Thymus (tissue), 11 donors: ENCODE measurements at regions not wholly inside any gene's neighbourhood (a gene's known extent, or its start where the extent isn't known, plus 50 kb on each side); places are given as distances from the start of the nearest gene placed in this dataset.

Experiments
- DNase-seq, 9 donors: peaks; one replicate each; pipeline ENCODE4 v3.0.0-alpha.2; 2013; ENCODE audit warnings: low spot score in 9 of 9, low read depth in 6 of 9, missing footprints in 1 of 9
- H3K27ac ChIP-seq, 2 donors: one replicate each; pipeline ENCODE4 v1.5.1; 2013; ENCODE audit warnings: control low read depth in 1 of 2, low read depth in 1 of 2, low read length in 1 of 2, mild to moderate bottlenecking in 1 of 2, moderate library complexity in 1 of 2
- H3K27me3 ChIP-seq, 2 donors: one replicate each; pipeline ENCODE4 v1.5.1; 2013; ENCODE audit warnings: low read length in 1 of 2; ENCODE audit not compliant: control insufficient read depth in 2 of 2, insufficient read depth in 1 of 2
- H3K36me3 ChIP-seq, 2 donors: one replicate each; pipeline ENCODE4 v1.5.1; 2013; ENCODE audit warnings: low read length in 1 of 2, mild to moderate bottlenecking in 1 of 2, moderate library complexity in 1 of 2; ENCODE audit not compliant: control insufficient read depth in 2 of 2, insufficient read depth in 2 of 2
- H3K4me1 ChIP-seq, 2 donors: one replicate each; pipeline ENCODE4 v1.5.1; 2013; ENCODE audit warnings: low read length in 2 of 2; ENCODE audit not compliant: control insufficient read depth in 2 of 2, insufficient read depth in 2 of 2
- H3K4me3 ChIP-seq, 2 donors: one replicate each; pipeline ENCODE4 v1.5.1; 2013; ENCODE audit warnings: low read length in 2 of 2, control low read depth in 1 of 2, mild to moderate bottlenecking in 1 of 2
- H3K9me3 ChIP-seq, 2 donors: one replicate each; pipeline ENCODE4 v1.5.1; 2013; ENCODE audit warnings: low read length in 1 of 2, mild to moderate bottlenecking in 1 of 2; ENCODE audit not compliant: control insufficient read depth in 2 of 2, insufficient read depth in 1 of 2
- WGBS: extraction: QIAGEN DNeasy Blood & Tissue Kit; methylation state at CpG from one replicate; pipeline ENCODE4 v1.1.7; 2013; 5-methylcytosine and 5-hydroxymethylcytosine counted together
- donor health status: healthy.

GRCh38 chr12:86496595-86496994, 240.4 kb upstream of the MGAT4C start:
- Histone ChIP-seq H3K4me1 (no peaks in the 10 kb centered on the region), H3K27ac (no peak overlapping the region), H3K4me3 (no peak overlapping the region), H3K27me3 (no peaks in the 10 kb centered on the region), H3K9me3 (no peaks in the 10 kb centered on the region), H3K36me3 (no peaks in the 10 kb centered on the region)
- WGBS: 74% methylated on average over 1 of the region's 1 CpG
- no peak for DNase-seq

- no peak for DNase-seq
- no peak overlapping the region for H3K4me3 ChIP-seq
- H3K9me3 ChIP-seq: peaks cover 0 to 17% of the 10 kb centered on the region in 2 donors
- H3K4me1 ChIP-seq: no peaks in the 10 kb centered on the region
- WGBS: 94% methylated on average over 4 of the region's 4 CpGs
- H3K36me3 ChIP-seq: no peaks in the 10 kb centered on the region
- no peaks in the 10 kb centered on the region for H3K27me3 ChIP-seq
- H3K27ac ChIP-seq: no peak overlapping the region
Observed at GRCh38 chr12:86484473-86484872, 228.3 kb upstream of the MGAT4C start.

DNA sequence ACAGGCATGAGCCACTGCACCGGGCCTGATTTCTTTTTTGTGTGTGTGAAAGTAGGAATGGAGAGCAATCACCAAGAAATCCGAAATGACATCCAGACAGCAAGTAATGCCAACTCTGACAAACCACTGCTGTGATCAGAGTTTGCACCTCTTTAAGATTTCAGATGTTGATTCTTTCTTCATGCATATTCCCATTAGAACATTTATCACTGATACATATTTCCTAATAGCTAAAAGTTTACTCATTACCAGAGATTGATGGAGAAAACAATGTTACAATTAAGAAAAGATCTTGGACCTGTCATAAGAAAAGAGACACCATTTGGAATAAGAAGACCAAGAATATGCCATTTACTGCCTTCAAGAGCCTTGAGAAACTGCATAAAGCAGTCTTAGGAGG, 217.0 kb upstream of the MGAT4C start:
- Histone ChIP-seq H3K4me3 (no peak overlapping the region), H3K27ac (no peak overlapping the region), H3K27me3 (no peaks in the 10 kb centered on the region), H3K36me3 (no peaks in the 10 kb centered on the region), H3K4me1 (no peaks in the 10 kb centered on the region), H3K9me3 (no peaks in the 10 kb centered on the region)
- WGBS: 87% methylated on average over 2 of the region's 2 CpGs
- DNase-seq: no peak

- Histone ChIP-seq H3K36me3 (no peaks in the 10 kb centered on the region), H3K27ac (no peak overlapping the region), H3K4me1 (no peaks in the 10 kb centered on the region), H3K4me3 (no peak overlapping the region), H3K27me3 (no peaks in the 10 kb centered on the region), H3K9me3 (no peaks in the 10 kb centered on the region)
- no peak for DNase-seq
- WGBS: 84% methylated on average over 2 of the region's 2 CpGs
Observed at GRCh38 chr12:86456776-86457175, 200.6 kb upstream of the MGAT4C start.

- Histone ChIP-seq H3K4me1 (no peaks in the 10 kb centered on the region), H3K36me3 (no peaks in the 10 kb centered on the region), H3K27ac (no peak overlapping the region), H3K4me3 (no peak overlapping the region), H3K27me3 (no peaks in the 10 kb centered on the region), H3K9me3 (no peaks in the 10 kb centered on the region)
- WGBS: 95% methylated on average over 3 of the region's 3 CpGs
- DNase-seq: no peak
Observed at GRCh38 chr12:86456241-86456640, 200.1 kb upstream of the MGAT4C start.

DNA sequence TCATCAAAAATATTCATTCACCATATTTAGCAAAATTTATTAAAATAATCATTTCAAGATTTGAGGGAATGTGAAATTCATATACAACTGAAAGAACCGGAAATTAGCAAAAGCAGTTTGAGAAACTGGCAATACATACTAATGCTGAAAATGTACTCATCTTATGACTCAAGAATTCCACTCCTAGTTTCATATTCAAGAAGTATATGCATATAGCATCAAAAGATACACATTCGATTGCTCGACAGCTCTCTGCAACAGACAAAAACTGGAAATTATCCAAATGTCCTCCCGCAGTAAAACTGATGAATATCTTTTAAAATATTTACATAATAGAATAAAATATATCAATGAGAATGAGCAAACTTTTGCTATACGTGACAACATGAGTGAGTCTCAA, 189.2 kb upstream of the MGAT4C start:
- H3K27ac ChIP-seq: no peak overlapping the region
- H3K9me3 ChIP-seq: no peaks in the 10 kb centered on the region
- H3K4me3 ChIP-seq: no peak overlapping the region
- WGBS: 92% methylated on average over 5 of the region's 5 CpGs
- DNase-seq: no peak
- no peaks in the 10 kb centered on the region for H3K27me3 ChIP-seq
- no peaks in the 10 kb centered on the region for H3K4me1 ChIP-seq
- no peaks in the 10 kb centered on the region for H3K36me3 ChIP-seq

- Histone ChIP-seq H3K36me3 (no peaks in the 10 kb centered on the region), H3K27ac (no peak overlapping the region), H3K4me3 (no peak overlapping the region), H3K27me3 (no peaks in the 10 kb centered on the region), H3K4me1 (no peaks in the 10 kb centered on the region), H3K9me3 (peaks cover 0 to 4% of the 10 kb centered on the region in 2 donors)
- WGBS: 70% methylated on average over 1 of the region's 1 CpG
- no peak for DNase-seq
Observed at GRCh38 chr12:86435053-86435452, 178.9 kb upstream of the MGAT4C start.

DNA sequence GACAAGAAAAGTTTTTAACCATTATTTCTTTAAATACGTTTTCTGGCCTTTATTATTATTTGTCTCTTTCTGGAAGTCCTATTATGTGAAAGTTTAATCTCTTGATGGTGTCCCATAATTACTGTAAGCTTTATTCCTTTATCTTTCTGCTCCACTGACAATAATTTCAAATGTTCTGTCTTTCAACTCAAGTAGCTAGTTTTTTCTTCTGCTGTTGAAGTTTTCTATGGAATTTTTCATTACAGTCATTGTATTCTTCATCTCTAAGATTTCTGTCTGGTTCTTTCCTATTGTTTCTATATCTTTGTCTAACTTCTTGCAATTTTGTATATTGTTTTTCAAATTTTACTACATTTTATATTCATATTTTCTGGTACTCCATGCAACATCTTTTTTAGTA, 173.6 kb upstream of the MGAT4C start:
- no peaks in the 10 kb centered on the region for H3K36me3 ChIP-seq
- peaks cover 0 to 4% of the 10 kb centered on the region in 2 donors for H3K9me3 ChIP-seq
- H3K27me3 ChIP-seq: no peaks in the 10 kb centered on the region
- no peak overlapping the region for H3K4me3 ChIP-seq
- H3K4me1 ChIP-seq: no peaks in the 10 kb centered on the region
- no peak overlapping the region for H3K27ac ChIP-seq
- no peak for DNase-seq
- 89% methylated on average over 1 of the region's 1 CpG for WGBS

DNA sequence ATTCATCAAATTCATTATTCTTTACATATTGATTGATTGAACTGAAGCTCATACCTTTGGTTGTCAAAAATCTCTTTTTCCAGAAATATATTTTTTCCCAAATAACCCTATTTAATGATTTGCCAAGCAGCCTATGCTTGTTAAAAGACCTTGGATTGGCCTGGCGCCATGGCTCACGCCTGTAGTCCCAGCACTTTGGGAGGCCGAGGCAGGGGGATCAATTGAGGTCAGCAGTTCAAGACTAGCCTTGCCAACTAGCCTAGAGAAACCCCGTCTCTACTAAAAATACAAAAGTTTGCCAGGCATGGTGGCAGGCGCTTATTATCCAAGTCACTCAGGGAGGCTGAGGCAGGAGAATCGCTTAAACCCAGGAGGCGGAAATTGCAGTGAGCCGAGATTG, 165.1 kb upstream of the MGAT4C start:
- Histone ChIP-seq H3K27me3 (no peaks in the 10 kb centered on the region), H3K9me3 (peaks cover 0 to 4% of the 10 kb centered on the region in 2 donors), H3K4me1 (no peaks in the 10 kb centered on the region), H3K36me3 (no peaks in the 10 kb centered on the region), H3K27ac (no peak overlapping the region), H3K4me3 (no peak overlapping the region)
- 95% methylated on average over 8 of the region's 8 CpGs for WGBS
- DNase-seq: no peak

DNA sequence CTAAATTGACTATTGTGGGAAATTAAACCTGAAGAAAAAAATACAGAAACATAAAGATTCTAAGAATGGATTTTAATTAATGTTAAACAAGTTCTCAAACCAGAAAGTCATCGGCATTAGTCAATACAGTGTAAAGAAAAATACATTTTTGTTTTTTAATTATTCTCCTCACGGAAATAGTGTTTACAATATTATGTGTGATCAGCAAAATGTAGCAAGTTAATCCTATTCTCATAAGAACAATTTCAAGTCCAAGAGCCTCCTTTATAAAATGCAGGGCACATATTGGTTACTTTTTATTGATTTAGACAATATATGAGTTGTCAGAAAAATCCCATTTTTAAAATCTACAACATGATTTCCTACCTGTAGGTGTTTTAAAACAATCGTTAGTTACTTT, 158.0 kb upstream of the MGAT4C start:
- Histone ChIP-seq H3K36me3 (no peaks in the 10 kb centered on the region), H3K4me3 (no peak overlapping the region), H3K27ac (no peak overlapping the region), H3K4me1 (no peaks in the 10 kb centered on the region), H3K9me3 (peaks cover 1 to 7% of the 10 kb centered on the region in 2 donors), H3K27me3 (no peaks in the 10 kb centered on the region)
- WGBS: 95% methylated on average over 3 of the region's 3 CpGs
- no peak for DNase-seq
